HL-60 (cell line): ENCODE measurements at regions not wholly inside any gene's neighbourhood (a gene's known extent, or its start where the extent isn't known, plus 50 kb on each side); places are given as distances from the start of the nearest gene placed in this dataset.

Experiments used
- DNase-seq, 2 experiments: peaks; one replicate each; pipeline ENCODE4 v3.0.0-alpha.2; 2010 to 2020; ENCODE audit warnings: low read depth in 1 of 2, low spot score in 1 of 2
- H3K27ac ChIP-seq: fragments of 250-450 bp; sonication (Bioruptor Pico); replicated peaks from 2 replicates; pipeline ENCODE4 v1.5.1; 2020; ENCODE audit warnings: mild to moderate bottlenecking, moderate library complexity
- H3K27me3 ChIP-seq: fragments of 250-450 bp; sonication (Bioruptor Pico); 2 replicates; pipeline ENCODE4 v1.5.1; 2021; ENCODE audit warnings: mild to moderate bottlenecking, moderate library complexity; ENCODE audit not compliant: insufficient read depth, poor library complexity, severe bottlenecking
- H3K4me3 ChIP-seq: replicated peaks from 2 replicates; pipeline ENCODE4 v1.5.1; 2011; ENCODE audit warnings: mild to moderate bottlenecking, control low read depth, low read length; ENCODE audit not compliant: insufficient read depth
- GABPA ChIP-seq: IDR thresholded peaks from 2 replicates; pipeline ENCODE4 v1.6.1; 2012; ENCODE audit warnings: low read depth
- POLR2AphosphoS5 ChIP-seq: IDR thresholded peaks from 2 replicates; pipeline ENCODE4 v1.6.1; 2012; ENCODE audit warnings: low read depth
- SPI1 ChIP-seq: IDR thresholded peaks from 2 replicates; pipeline ENCODE4 v1.6.1; 2012; ENCODE audit warnings: low read depth, mild to moderate bottlenecking, borderline replicate concordance
- TF ChIP-seq, protein P1 (sequence below): IDR thresholded peaks from one replicate; pipeline ENCODE4 v1.5.1; 2011; ENCODE audit warnings: low read length, control low read depth, inconsistent platforms; ENCODE audit not compliant: insufficient read depth
- TF ChIP-seq, protein P2 (sequence below): IDR thresholded peaks from 2 replicates; pipeline ENCODE4 v1.6.1; 2012; ENCODE audit warnings: low read depth; ENCODE audit not compliant: insufficient replicate concordance

DNA sequence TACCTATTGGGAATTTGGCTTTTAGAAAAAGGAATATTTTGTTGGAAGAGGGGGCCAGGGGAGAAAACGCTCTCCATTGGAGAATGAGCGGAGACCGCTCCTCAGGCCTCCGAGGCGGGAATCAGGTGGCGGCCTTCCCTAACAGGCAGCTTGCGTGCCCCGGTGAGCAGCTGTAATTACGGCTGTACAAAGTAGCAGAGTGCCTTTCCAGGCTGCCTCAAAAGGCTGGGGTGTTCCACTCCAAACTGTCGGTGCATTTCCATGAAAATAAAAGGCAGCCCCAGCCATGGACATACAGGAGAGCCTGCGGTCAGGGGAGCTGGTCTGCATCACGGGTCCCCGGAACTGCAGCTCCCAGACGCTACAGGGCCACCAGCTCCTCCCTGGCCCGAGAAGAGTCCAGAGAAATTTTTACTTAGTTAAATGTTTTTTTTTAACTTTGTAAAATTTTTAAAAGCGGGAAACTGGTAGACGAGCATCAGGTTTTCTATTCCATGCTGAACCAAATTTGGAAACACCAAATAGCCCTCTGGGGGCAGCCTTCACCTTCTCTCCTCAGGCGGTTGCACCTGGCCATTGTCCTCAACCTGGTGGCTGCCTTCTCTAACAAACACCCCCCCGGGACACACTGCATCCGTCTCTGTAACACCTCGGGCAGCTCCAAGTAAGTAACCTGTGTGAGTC is 209.3 kb upstream of the SALL3 start:
- DNase-seq = no peak
- Histone ChIP-seq H3K27me3 (peaks cover 4% of the 10 kb centered on the region), H3K4me3 (no peak overlapping the region), H3K27ac (no peak overlapping the region)
- TF ChIP-seq, protein P1, sequence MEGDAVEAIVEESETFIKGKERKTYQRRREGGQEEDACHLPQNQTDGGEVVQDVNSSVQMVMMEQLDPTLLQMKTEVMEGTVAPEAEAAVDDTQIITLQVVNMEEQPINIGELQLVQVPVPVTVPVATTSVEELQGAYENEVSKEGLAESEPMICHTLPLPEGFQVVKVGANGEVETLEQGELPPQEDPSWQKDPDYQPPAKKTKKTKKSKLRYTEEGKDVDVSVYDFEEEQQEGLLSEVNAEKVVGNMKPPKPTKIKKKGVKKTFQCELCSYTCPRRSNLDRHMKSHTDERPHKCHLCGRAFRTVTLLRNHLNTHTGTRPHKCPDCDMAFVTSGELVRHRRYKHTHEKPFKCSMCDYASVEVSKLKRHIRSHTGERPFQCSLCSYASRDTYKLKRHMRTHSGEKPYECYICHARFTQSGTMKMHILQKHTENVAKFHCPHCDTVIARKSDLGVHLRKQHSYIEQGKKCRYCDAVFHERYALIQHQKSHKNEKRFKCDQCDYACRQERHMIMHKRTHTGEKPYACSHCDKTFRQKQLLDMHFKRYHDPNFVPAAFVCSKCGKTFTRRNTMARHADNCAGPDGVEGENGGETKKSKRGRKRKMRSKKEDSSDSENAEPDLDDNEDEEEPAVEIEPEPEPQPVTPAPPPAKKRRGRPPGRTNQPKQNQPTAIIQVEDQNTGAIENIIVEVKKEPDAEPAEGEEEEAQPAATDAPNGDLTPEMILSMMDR = no peak
- TF ChIP-seq GABPA = no peak
- TF ChIP-seq, protein P2, sequence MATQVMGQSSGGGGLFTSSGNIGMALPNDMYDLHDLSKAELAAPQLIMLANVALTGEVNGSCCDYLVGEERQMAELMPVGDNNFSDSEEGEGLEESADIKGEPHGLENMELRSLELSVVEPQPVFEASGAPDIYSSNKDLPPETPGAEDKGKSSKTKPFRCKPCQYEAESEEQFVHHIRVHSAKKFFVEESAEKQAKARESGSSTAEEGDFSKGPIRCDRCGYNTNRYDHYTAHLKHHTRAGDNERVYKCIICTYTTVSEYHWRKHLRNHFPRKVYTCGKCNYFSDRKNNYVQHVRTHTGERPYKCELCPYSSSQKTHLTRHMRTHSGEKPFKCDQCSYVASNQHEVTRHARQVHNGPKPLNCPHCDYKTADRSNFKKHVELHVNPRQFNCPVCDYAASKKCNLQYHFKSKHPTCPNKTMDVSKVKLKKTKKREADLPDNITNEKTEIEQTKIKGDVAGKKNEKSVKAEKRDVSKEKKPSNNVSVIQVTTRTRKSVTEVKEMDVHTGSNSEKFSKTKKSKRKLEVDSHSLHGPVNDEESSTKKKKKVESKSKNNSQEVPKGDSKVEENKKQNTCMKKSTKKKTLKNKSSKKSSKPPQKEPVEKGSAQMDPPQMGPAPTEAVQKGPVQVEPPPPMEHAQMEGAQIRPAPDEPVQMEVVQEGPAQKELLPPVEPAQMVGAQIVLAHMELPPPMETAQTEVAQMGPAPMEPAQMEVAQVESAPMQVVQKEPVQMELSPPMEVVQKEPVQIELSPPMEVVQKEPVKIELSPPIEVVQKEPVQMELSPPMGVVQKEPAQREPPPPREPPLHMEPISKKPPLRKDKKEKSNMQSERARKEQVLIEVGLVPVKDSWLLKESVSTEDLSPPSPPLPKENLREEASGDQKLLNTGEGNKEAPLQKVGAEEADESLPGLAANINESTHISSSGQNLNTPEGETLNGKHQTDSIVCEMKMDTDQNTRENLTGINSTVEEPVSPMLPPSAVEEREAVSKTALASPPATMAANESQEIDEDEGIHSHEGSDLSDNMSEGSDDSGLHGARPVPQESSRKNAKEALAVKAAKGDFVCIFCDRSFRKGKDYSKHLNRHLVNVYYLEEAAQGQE = no peak
- TF ChIP-seq POLR2AphosphoS5 = no peak
- no peak for TF ChIP-seq SPI1

DNA sequence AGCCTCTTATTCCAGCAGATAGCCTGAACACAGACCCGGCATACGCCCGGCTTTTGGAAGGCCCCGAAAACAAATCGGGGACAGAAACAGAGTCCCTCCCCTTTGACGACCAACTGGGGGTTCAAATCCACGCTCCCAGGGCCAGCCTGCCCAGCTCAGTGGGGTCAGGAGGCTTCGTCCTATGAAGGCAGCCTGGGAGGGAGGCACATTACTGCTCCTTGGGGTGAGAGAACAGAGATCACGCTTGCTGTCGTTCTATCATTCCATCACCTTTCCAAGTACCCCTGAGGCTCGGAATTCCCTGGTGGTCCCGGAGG is 208.8 kb upstream of the SALL3 start:
- Histone ChIP-seq H3K27me3 (peaks cover 4% of the 10 kb centered on the region), H3K4me3 (no peak overlapping the region), H3K27ac (no peak overlapping the region)
- DNase-seq = no peak
- TF ChIP-seq, protein P2 = no peak
- TF ChIP-seq POLR2AphosphoS5 = no peak
- no peak for TF ChIP-seq SPI1
- TF ChIP-seq, protein P1 = no peak
- no peak for TF ChIP-seq GABPA

DNA sequence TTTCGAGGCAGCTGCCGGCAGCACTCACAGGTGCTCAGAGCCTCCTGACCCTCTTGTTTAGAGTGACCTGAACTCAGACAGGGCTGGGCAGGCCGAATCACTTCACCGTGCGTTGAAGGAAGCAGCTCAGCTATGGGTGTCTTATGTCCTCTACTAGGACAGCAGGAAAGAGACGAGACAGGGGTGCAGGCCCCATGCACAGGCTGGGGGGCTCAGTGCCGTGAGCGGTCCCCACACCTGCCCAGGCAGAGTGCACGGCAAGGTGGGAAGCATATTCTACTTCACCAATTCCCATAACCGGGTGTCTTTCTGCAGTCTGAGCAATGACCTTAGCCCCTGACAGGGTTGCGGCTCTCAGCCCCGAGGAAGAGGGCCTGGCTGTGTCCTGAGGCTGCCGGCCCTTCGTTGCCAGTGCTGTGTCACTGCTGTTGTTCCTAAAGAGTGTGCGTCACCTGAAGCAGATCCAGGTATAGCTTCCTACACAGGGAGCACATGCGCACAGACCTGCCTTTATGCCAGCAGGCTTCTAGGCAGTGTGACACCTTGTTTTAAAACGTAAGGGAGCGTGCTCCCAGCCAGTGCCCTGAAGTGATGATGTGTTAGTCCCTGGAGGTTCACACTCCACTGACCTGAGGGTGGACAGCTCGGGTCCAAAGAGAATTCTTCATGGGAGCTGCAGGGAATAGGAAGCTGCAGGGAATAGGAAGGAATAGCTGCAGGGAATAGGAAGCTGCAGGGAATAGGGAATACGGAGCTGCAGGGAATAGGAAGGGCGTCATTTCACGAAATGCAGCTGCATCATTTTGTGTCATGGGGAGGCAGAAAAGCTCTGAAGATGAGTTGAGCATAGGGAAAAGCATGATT is 207.9 kb upstream of the SALL3 start:
- DNase-seq = no peak
- TF ChIP-seq, protein P2 = no peak
- TF ChIP-seq, protein P1 = no peak
- TF ChIP-seq GABPA (no peak), SPI1 (no peak)
- H3K4me3 ChIP-seq = no peak overlapping the region
- H3K27me3 ChIP-seq = peaks cover 4% of the 10 kb centered on the region
- no peak overlapping the region for H3K27ac ChIP-seq
